OCI-LY3 (cell line): ENCODE measurements at regions not wholly inside any gene's neighbourhood (a gene's known extent, or its start where the extent isn't known, plus 50 kb on each side); places are given as distances from the start of the nearest gene placed in this dataset.

Experiments
- H2AFZ ChIP-seq: fragments of 200-600, 300-600 bp; shearing (Covaris generic); 2 replicates; pipeline ENCODE4 v1.6.0; 2014; ENCODE audit warnings: antibody characterized with exemption, low read depth, low read length
- H3K27ac ChIP-seq: fragments of 200-600, 300-600 bp; sonication (generic); 2 replicates; pipeline ENCODE4 v1.5.1; 2014; ENCODE audit warnings: mild to moderate bottlenecking, low read length, moderate library complexity, mixed read lengths
- H3K27me3 ChIP-seq: fragments of 200-600, 300-600 bp; sonication (generic); 2 replicates; pipeline ENCODE4 v1.6.1; 2014; ENCODE audit warnings: low read depth, low read length, mixed read lengths
- H3K36me3 ChIP-seq: fragments of 200-600, 300-600 bp; sonication (generic); replicated peaks from 2 replicates; pipeline ENCODE3; 2014; ENCODE audit warnings: low read depth, low read length, mixed read lengths
- H3K4me1 ChIP-seq: fragments of 300-600, 200-600 bp; sonication (generic); 2 replicates; pipeline ENCODE4 v1.6.1; 2014; ENCODE audit warnings: low read length, mixed read lengths
- H3K4me2 ChIP-seq: fragments of 200-600, 300-600 bp; sonication (generic); 2 replicates; pipeline ENCODE4 v1.6.1; 2014; ENCODE audit warnings: low read length, mixed read lengths
- H3K4me3 ChIP-seq: fragments of 300-600, 200-600 bp; sonication (generic); 2 replicates; pipeline ENCODE4 v1.5.1; 2014; ENCODE audit warnings: antibody characterized with exemption, mild to moderate bottlenecking, low read length, moderate library complexity
- H3K79me2 ChIP-seq: fragments of 300-600, 200-600 bp; shearing (Covaris generic); 2 replicates; pipeline ENCODE4 v1.6.1; 2014; ENCODE audit warnings: mild to moderate bottlenecking, low read length, mixed read lengths
- H3K9ac ChIP-seq: fragments of 300-600, 200-600 bp; shearing (Covaris generic); 2 replicates; pipeline ENCODE4 v1.6.0; 2014; ENCODE audit warnings: mild to moderate bottlenecking, low read length, moderate library complexity
- H3K9me3 ChIP-seq: fragments of 200-600, 300-600 bp; shearing (Covaris generic); 2 replicates; pipeline ENCODE4 v1.6.1; 2014; ENCODE audit warnings: low read length, mixed read lengths; ENCODE audit not compliant: insufficient read depth
- H4K20me1 ChIP-seq: fragments of 200-600, 300-600 bp; sonication (generic); 2 replicates; pipeline ENCODE4 v1.6.1; 2016; ENCODE audit warnings: low read length, mixed read lengths; ENCODE audit not compliant: insufficient read depth
- EZH2phosphoT487 ChIP-seq: fragments of 200-600 bp; shearing (Covaris generic); IDR thresholded peaks from 2 replicates; pipeline ENCODE4 v1.6.1; 2018; ENCODE audit warnings: antibody characterized with exemption, mixed run types, low read depth
- TF ChIP-seq, protein P1 (sequence below): fragments of 200-600, 300-600 bp; sonication (generic); IDR thresholded peaks from 2 replicates; pipeline ENCODE4 v1.5.1; 2014; ENCODE audit warnings: antibody characterized with exemption, low read length, low read depth

DNA sequence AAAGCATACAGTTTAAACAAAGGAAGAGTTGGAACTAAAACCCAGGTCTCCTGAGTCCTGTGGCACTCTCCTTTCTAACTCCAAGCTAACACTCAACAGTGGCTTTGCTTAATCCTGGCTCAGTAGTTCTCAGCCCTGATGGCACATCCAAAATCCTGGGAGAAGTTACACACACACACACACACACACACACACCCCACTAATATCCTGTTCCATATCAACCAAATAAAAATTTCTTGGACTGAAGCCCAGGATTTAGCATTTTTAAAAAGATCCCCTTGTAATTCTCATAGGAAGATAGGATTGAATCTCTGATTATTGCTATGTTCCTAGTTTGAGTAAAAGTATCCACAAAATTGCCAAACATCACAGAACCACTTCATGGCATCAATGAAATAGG is 136.1 kb upstream of the RIOK3 start:
- Histone ChIP-seq H3K4me3 (no peak overlapping the region), H3K79me2 (no peaks in the 10 kb centered on the region), H3K9ac (no peak overlapping the region), H3K27ac (no peak overlapping the region), H3K4me2 (no peak overlapping the region), H3K9me3 (no peaks in the 10 kb centered on the region), H2AFZ (no peak overlapping the region), H3K36me3 (no peaks in the 10 kb centered on the region), H3K27me3 (no peaks in the 10 kb centered on the region), H4K20me1 (no peaks in the 10 kb centered on the region), H3K4me1 (0 out of 2 replicates have a peak, but pooled peaks cover 2% of the 10 kb centered on the region)
- TF ChIP-seq, protein P1, sequence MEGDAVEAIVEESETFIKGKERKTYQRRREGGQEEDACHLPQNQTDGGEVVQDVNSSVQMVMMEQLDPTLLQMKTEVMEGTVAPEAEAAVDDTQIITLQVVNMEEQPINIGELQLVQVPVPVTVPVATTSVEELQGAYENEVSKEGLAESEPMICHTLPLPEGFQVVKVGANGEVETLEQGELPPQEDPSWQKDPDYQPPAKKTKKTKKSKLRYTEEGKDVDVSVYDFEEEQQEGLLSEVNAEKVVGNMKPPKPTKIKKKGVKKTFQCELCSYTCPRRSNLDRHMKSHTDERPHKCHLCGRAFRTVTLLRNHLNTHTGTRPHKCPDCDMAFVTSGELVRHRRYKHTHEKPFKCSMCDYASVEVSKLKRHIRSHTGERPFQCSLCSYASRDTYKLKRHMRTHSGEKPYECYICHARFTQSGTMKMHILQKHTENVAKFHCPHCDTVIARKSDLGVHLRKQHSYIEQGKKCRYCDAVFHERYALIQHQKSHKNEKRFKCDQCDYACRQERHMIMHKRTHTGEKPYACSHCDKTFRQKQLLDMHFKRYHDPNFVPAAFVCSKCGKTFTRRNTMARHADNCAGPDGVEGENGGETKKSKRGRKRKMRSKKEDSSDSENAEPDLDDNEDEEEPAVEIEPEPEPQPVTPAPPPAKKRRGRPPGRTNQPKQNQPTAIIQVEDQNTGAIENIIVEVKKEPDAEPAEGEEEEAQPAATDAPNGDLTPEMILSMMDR: no peak
- TF ChIP-seq EZH2phosphoT487: no peak

DNA sequence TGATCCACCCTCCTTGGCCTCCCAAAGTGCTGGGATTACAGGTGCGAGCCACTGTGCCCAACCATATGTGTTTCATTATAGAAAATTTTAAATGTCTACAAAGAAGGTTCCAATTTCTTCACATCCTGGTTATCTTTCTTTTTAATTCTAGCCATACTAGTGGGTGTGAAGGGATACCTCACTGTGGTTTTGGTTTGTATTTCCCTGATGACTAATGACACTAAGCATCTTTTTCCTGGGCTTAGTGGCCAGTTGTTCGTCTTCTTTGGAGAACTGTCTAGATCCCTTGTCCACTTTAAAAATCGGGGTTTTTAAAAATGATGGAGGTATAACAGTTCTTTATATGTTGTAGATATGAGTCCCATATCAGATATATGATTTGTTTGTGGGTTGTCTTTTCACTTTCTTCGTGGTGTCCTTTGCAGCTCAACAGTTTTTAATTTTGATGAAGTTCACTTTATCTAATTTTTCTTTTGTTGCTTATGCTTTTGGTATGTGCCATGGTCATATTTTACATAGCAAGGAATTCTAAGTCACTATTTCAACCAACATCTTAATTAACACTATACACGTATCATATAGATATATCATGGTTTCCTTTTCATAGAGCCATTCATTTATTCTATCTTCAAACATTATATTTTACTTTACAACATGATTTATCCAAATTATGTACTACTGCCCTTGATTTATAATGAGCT is 135.0 kb upstream of the RIOK3 start:
- no peaks in the 10 kb centered on the region for H4K20me1 ChIP-seq
- no peak overlapping the region for H2AFZ ChIP-seq
- H3K27me3 ChIP-seq: no peaks in the 10 kb centered on the region
- no peak overlapping the region for H3K9ac ChIP-seq
- no peak overlapping the region for H3K27ac ChIP-seq
- H3K4me2 ChIP-seq: no peak overlapping the region
- 0 out of 2 replicates have a peak, but pooled peaks cover 2% of the 10 kb centered on the region for H3K4me1 ChIP-seq
- H3K9me3 ChIP-seq: no peaks in the 10 kb centered on the region
- no peaks in the 10 kb centered on the region for H3K36me3 ChIP-seq
- TF ChIP-seq, protein P1: no peak
- TF ChIP-seq EZH2phosphoT487: no peak
- no peak overlapping the region for H3K4me3 ChIP-seq
- H3K79me2 ChIP-seq: no peaks in the 10 kb centered on the region

DNA sequence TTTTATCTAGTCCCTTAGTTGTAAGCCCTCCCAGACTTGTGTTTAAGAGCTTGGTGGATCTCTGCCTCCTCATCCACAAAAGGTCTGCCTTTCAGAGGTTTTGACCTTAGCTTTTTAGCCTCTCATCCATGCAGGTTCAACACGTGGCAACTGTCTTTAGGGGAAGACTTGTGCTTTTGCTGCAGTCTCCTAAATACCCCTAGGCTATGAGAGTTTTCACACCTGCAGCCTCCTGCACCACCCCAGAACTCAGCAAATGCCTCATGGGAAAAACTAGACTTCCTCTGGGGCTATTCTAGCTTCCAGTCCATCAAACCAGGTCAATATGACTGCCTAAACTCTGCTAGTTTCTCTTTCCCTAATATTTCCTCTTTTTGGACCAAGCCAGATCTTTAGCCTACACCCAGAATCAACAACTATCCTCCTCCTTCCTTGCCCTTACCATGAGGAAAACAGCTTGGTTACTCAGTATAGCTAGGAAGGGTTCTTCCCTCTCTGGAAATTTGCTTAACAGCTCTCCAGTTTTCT is 132.3 kb upstream of the RIOK3 start:
- no peak overlapping the region for H3K4me2 ChIP-seq
- no peak for TF ChIP-seq EZH2phosphoT487
- TF ChIP-seq, protein P1: no peak
- no peaks in the 10 kb centered on the region for H3K9me3 ChIP-seq
- no peaks in the 10 kb centered on the region for H4K20me1 ChIP-seq
- no peaks in the 10 kb centered on the region for H3K79me2 ChIP-seq
- no peaks in the 10 kb centered on the region for H3K27me3 ChIP-seq
- no peaks in the 10 kb centered on the region for H3K36me3 ChIP-seq
- H3K9ac ChIP-seq: no peak overlapping the region
- no peak overlapping the region for H3K4me3 ChIP-seq
- no peak overlapping the region for H3K27ac ChIP-seq
- H3K4me1 ChIP-seq: 0 out of 2 replicates have a peak, but pooled peaks cover 2% of the 10 kb centered on the region
- H2AFZ ChIP-seq: no peak overlapping the region

DNA sequence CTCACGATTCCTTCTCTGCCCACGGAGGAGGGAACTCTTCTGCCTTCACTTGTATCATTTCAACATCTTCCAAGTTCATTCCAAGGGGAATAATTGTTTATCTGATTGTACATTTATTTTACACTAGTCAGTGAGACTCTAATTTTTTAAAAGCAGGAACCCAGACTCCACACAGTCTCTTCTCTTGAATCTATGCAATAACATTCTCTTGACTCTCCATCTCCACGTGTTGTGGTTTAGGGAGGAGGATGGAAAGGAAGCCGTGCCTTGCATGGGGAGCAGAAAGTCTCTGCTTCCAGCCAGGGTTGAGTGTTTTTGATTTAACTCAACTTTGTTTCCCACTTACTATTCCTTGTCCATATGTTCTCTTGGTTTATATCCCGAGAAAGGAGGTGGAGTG is 131.1 kb upstream of the RIOK3 start:
- H3K36me3 ChIP-seq: no peaks in the 10 kb centered on the region
- H3K27me3 ChIP-seq: no peaks in the 10 kb centered on the region
- no peak overlapping the region for H3K9ac ChIP-seq
- H3K27ac ChIP-seq: no peak overlapping the region
- H3K4me1 ChIP-seq: 0 out of 2 replicates have a peak, but pooled peaks cover 2% of the 10 kb centered on the region
- no peak overlapping the region for H2AFZ ChIP-seq
- no peak overlapping the region for H3K4me2 ChIP-seq
- H3K9me3 ChIP-seq: no peaks in the 10 kb centered on the region
- H3K79me2 ChIP-seq: no peaks in the 10 kb centered on the region
- no peaks in the 10 kb centered on the region for H4K20me1 ChIP-seq
- H3K4me3 ChIP-seq: no peak overlapping the region
- TF ChIP-seq EZH2phosphoT487: no peak
- TF ChIP-seq, protein P1: no peak
